PC-3 (cell line): ENCODE measurements at regions not wholly inside any gene's neighbourhood (a gene's known extent, or its start where the extent isn't known, plus 50 kb on each side); places are given as distances from the start of the nearest gene placed in this dataset.

ENCODE experiments used
- ATAC-seq: fragments of 200-7000 bp; cut with Tn5 transposase; 2 replicates; pipeline ENCODE4 v1.9.1; 2020; ENCODE audit warnings: mild to moderate bottlenecking, moderate library complexity
- BruUV-seq: library from RNA; stranded (reverse); fragments of 400-500 nt; replicated peaks from 2 replicates; lab custom pipeline; 2021; lab: Mats Ljungman, UMichigan
- CTCF ChIA-PET: fragments of 300-600 bp; sonication (Branson Sonifier 250); formaldehyde crosslinking; loops from one replicate; lab custom pipeline; 2022; ENCODE audit warnings: antibody characterized with exemption; lab: Charles Lee
- POLR2A ChIA-PET: fragments of 300-600 bp; sonication (Branson Sonifier 250); formaldehyde crosslinking; loops from one replicate; lab custom pipeline; 2022; ENCODE audit warnings: antibody characterized with exemption; ENCODE audit not compliant: unreplicated experiment; lab: Charles Lee
- DNase-seq: peaks from one replicate; pipeline ENCODE4 v3.0.0-alpha.2; 2015
- H2AFZ ChIP-seq: fragments of 300-600 bp; sonication (generic); 2 replicates; pipeline ENCODE4 v1.6.0; 2016; ENCODE audit warnings: antibody characterized with exemption, low read length
- H3F3A ChIP-seq: fragments of 300-600 bp; sonication (generic); one replicate; pipeline ENCODE4 v1.6.0; 2017; ENCODE audit warnings: antibody characterized with exemption, low read length, control low read depth, mild to moderate bottlenecking; ENCODE audit not compliant: unreplicated experiment
- H3K27ac ChIP-seq: fragments of 300-600 bp; sonication (generic); 2 replicates; pipeline ENCODE4 v1.5.1; 2016; ENCODE audit warnings: mild to moderate bottlenecking, low read length
- H3K27me3 ChIP-seq: fragments of 300-600 bp; sonication (generic); 2 replicates; pipeline ENCODE4 v1.6.1; 2016; ENCODE audit warnings: low read length, mixed read lengths
- H3K36me3 ChIP-seq: fragments of 300-600 bp; sonication (generic); 2 replicates; pipeline ENCODE4 v1.6.1; 2016; ENCODE audit warnings: low read depth, mixed run types, low read length, mixed read lengths
- H3K4me1 ChIP-seq: fragments of 300-600 bp; sonication (generic); 2 replicates; pipeline ENCODE4 v1.5.1; 2016; ENCODE audit warnings: low read length; ENCODE audit not compliant: insufficient read depth
- H3K4me2 ChIP-seq: fragments of 300-600 bp; sonication (generic); 2 replicates; pipeline ENCODE4 v1.6.0; 2016; ENCODE audit warnings: low read length
- H3K4me3 ChIP-seq: fragments of 300-600 bp; sonication (generic); 2 replicates; pipeline ENCODE4 v1.5.1; 2016; ENCODE audit warnings: mild to moderate bottlenecking, low read length, mixed read lengths
- H3K79me2 ChIP-seq: fragments of 300-600 bp; sonication (generic); 2 replicates; pipeline ENCODE4 v1.6.1; 2017; ENCODE audit warnings: low read length, mixed read lengths
- H3K9ac ChIP-seq: fragments of 300-600 bp; sonication (generic); 2 replicates; pipeline ENCODE4 v1.6.0; 2016; ENCODE audit warnings: mild to moderate bottlenecking, low read length
- H3K9me2 ChIP-seq: fragments of 300-600 bp; sonication (generic); replicated peaks from 2 replicates; pipeline ENCODE4 v1.6.1; 2016; ENCODE audit warnings: mixed run types, low read length, mixed read lengths
- H3K9me3 ChIP-seq: fragments of 300-600 bp; sonication (generic); 2 replicates; pipeline ENCODE4 v1.6.1; 2016; ENCODE audit warnings: low read length, mixed read lengths
- H4K20me1 ChIP-seq: fragments of 300-600 bp; sonication (generic); 2 replicates; pipeline ENCODE4 v1.6.1; 2016; ENCODE audit warnings: low read length, mixed read lengths
- CTCF ChIP-seq: fragments of 300-600 bp; sonication (generic); conservative IDR thresholded peaks from 2 replicates; pipeline ENCODE4 v1.5.1; 2017; ENCODE audit warnings: antibody characterized with exemption, low read depth, mild to moderate bottlenecking, low read length
- EZH2 ChIP-seq: fragments of 300-600 bp; sonication (generic); IDR thresholded peaks from one replicate; pipeline ENCODE4 v1.6.1; 2017; ENCODE audit warnings: antibody characterized with exemption, mild to moderate bottlenecking, low read length; ENCODE audit not compliant: unreplicated experiment
- EZH2phosphoT487 ChIP-seq: fragments of 300-600 bp; sonication (generic); IDR thresholded peaks from 2 replicates; pipeline ENCODE4 v1.6.1; 2018; ENCODE audit warnings: mild to moderate bottlenecking, antibody characterized with exemption, low read length, borderline replicate concordance
- intact Hi-C: fragments of 100-400 bp; cut with micrococcal nuclease; formaldehyde crosslinking; loops from 2 replicates; pipeline ENCODE4 v1.9.0; 2023

GRCh38 chr16:54369861-54370260 lies 83.3 kb upstream of the IRX3 start:
- DNase-seq (no peak), ATAC-seq (no peak)
- Histone ChIP-seq H3K9ac (no peak overlapping the region), H3K4me1 (no peaks in the 10 kb centered on the region), H4K20me1 (no peaks in the 10 kb centered on the region), H3K9me3 (no peaks in the 10 kb centered on the region), H3F3A (no peaks in the 10 kb centered on the region), H3K79me2 (no peaks in the 10 kb centered on the region), H3K4me2 (no peak overlapping the region), H2AFZ (no peak overlapping the region), H3K27me3 (no peaks in the 10 kb centered on the region), H3K4me3 (no peak overlapping the region), H3K27ac (no peak overlapping the region), H3K36me3 (no peaks in the 10 kb centered on the region), H3K9me2 (no peaks in the 10 kb centered on the region)
- ChIA-PET POLR2A (no interaction called here), CTCF (no interaction called here)
- TF ChIP-seq CTCF: no peak
- TF ChIP-seq EZH2: no peak
- TF ChIP-seq EZH2phosphoT487: no peak
- BruUV-seq: no TSS peak
- intact Hi-C loops: no loop called here

- no peaks in the 10 kb centered on the region for H3K4me1 ChIP-seq
- intact Hi-C loops: no loop called here
Observed at GRCh38 chr16:54366943-54367342, 80.4 kb upstream of the IRX3 start.

More at GRCh38 chr16:54366943-54367342, 80.4 kb upstream of the IRX3 start:
- no peaks in the 10 kb centered on the region for H3K9me2 ChIP-seq
- no peak overlapping the region for H2AFZ ChIP-seq
- H3K4me3 ChIP-seq: no peak overlapping the region
- BruUV-seq: no TSS peak
- no peak overlapping the region for H3K27ac ChIP-seq
- H3K4me2 ChIP-seq: no peak overlapping the region
- no peaks in the 10 kb centered on the region for H4K20me1 ChIP-seq
- H3K9ac ChIP-seq: no peak overlapping the region
- H3K27me3 ChIP-seq: no peaks in the 10 kb centered on the region
- no peak for TF ChIP-seq EZH2phosphoT487
- TF ChIP-seq CTCF: no peak
- TF ChIP-seq EZH2: no peak
- no peak for ATAC-seq
- H3K79me2 ChIP-seq: no peaks in the 10 kb centered on the region
- H3K36me3 ChIP-seq: no peaks in the 10 kb centered on the region
- CTCF ChIA-PET: no interaction called here
- H3F3A ChIP-seq: no peaks in the 10 kb centered on the region
- no peaks in the 10 kb centered on the region for H3K9me3 ChIP-seq
- no peak for DNase-seq
- POLR2A ChIA-PET: no interaction called here
